Uterus (tissue), 3 donors: ENCODE measurements at regions not wholly inside any gene's neighbourhood (a gene's known extent, or its start where the extent isn't known, plus 50 kb on each side); places are given as distances from the start of the nearest gene placed in this dataset.

Source experiments
- DNase-seq, 2 donors: peaks; one replicate each; pipeline ENCODE4 v3.0.0-alpha.2; 2019 to 2020
- H3K27ac ChIP-seq, 2 donors: fragments of 200-600 bp; sonication (generic); 1 replicate in 1 of 2; 2 replicates in 1 of 2; pipeline ENCODE4 v1.5.1; 2016 to 2018
- H3K27me3 ChIP-seq, 2 donors: fragments of 200-600 bp; sonication (generic); one replicate each; pipeline ENCODE4 v1.5.1; 2018 to 2019; ENCODE audit warnings: control low read depth in 1 of 2
- H3K36me3 ChIP-seq, 2 donors: fragments of 200-600 bp; sonication (generic); one replicate each; pipeline ENCODE4 v1.5.1; 2019; ENCODE audit warnings: control low read depth in 1 of 2
- H3K4me1 ChIP-seq, 2 donors: fragments of 200-600 bp; sonication (generic); one replicate each; pipeline ENCODE4 v1.5.1; 2018 to 2019; ENCODE audit warnings: control low read depth in 1 of 2
- H3K4me3 ChIP-seq, 2 donors: fragments of 200-600 bp; sonication (generic); 1 replicate in 1 of 2; 2 replicates in 1 of 2; pipeline ENCODE4 v1.5.1; 2018 to 2019; ENCODE audit warnings: mild to moderate bottlenecking in 1 of 2
- H3K9me3 ChIP-seq, 2 donors: fragments of 200-600 bp; sonication (generic); one replicate each; pipeline ENCODE4 v1.5.1; 2019; ENCODE audit warnings: control low read depth in 1 of 2
- POLR2A ChIP-seq, 2 donors: fragments of 450-650 bp; IDR thresholded peaks; one replicate each; pipeline ENCODE4 v1.6.1; 2016; ENCODE audit warnings: antibody characterized with exemption in 2 of 2, mild to moderate bottlenecking in 1 of 2, moderate library complexity in 1 of 2
- intact Hi-C: fragments of 100-400 bp; cut with DNase I; formaldehyde crosslinking; loops from one replicate; pipeline ENCODE4 v1.15.1; 2023; ENCODE audit warnings: low total_unique reads
- TF ChIP-seq, protein P1 (sequence below), 4 experiments: fragments of 200-600 bp in 2 of 4; fragments of 450-650 bp in 2 of 4; sonication (generic) in 2 of 4; IDR thresholded peaks; one replicate each; pipeline ENCODE4 v1.5.1; 2016 to 2019; ENCODE audit warnings: antibody characterized with exemption in 4 of 4, mild to moderate bottlenecking in 2 of 4, moderate library complexity in 1 of 4
- donor health status: DM: yes; HTN: yes; CAD: no.

DNA sequence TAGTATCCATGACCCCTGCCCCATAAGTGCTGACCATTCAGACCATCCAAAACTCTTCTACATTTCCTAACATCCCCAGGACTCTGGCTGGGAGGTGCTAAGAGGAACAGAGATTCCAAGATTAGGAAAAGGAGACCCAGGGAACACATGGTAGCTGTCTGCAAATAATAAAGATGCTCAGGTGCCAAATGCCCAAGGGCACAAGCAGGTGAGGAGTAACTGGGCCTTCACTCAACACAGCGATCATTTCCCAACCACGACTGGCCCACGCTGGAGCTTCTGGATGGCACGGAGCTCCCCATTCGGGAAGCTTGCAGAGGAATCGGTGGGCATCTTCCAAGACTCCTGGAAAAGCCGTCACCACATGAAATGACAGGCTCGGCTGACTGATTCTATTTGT is 255.9 kb upstream of the SMIM21 start:
- H3K27me3 ChIP-seq, result no peaks in the 10 kb centered on the region
- no peak for DNase-seq

DNA sequence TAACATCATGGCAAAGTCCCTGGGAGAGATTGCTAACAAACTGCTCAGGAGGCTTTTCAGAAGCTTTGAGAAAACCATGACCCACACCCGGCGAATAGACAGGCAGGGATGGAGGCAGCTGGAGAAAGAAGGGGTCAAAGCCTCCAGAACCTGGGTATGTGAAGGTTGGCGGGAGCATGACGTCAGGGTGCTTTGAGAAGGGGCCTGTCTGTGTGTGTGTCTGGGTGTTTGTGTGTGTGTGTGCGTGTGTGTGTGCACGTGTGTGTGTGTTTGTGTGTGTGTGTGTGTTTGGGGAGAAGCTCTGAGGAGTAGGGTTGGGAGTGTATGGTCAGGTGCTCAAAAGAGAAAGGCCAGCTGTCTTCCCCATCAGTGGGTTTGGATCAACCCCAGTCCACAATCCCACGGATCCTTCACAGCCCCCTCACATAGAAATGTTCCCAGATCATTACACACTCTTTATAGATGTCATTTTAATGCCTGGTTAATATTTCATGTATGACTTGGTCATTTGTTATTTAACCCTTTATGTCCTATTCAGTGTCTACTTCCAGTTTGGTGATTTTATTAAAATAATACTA is 254.1 kb upstream of the SMIM21 start:
- no peak for DNase-seq
- intact Hi-C loops, result no loop called here
- H3K27me3 ChIP-seq, result no peaks in the 10 kb centered on the region
- TF ChIP-seq, protein P1, sequence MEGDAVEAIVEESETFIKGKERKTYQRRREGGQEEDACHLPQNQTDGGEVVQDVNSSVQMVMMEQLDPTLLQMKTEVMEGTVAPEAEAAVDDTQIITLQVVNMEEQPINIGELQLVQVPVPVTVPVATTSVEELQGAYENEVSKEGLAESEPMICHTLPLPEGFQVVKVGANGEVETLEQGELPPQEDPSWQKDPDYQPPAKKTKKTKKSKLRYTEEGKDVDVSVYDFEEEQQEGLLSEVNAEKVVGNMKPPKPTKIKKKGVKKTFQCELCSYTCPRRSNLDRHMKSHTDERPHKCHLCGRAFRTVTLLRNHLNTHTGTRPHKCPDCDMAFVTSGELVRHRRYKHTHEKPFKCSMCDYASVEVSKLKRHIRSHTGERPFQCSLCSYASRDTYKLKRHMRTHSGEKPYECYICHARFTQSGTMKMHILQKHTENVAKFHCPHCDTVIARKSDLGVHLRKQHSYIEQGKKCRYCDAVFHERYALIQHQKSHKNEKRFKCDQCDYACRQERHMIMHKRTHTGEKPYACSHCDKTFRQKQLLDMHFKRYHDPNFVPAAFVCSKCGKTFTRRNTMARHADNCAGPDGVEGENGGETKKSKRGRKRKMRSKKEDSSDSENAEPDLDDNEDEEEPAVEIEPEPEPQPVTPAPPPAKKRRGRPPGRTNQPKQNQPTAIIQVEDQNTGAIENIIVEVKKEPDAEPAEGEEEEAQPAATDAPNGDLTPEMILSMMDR (IDR thresholded peaks at IDR 0.05), result no peak
- no peak for TF ChIP-seq POLR2A (IDR thresholded peaks at IDR 0.05)
- H3K9me3 ChIP-seq, result no peaks in the 10 kb centered on the region
- no peaks in the 10 kb centered on the region for H3K36me3 ChIP-seq
- H3K4me1 ChIP-seq, result no peaks in the 10 kb centered on the region
- H3K4me3 ChIP-seq, result no peak overlapping the region
- no peak overlapping the region for H3K27ac ChIP-seq

More for the DNA sequence above, 255.9 kb upstream of the SMIM21 start:
- Histone ChIP-seq H3K36me3 (no peaks in the 10 kb centered on the region), H3K4me1 (no peaks in the 10 kb centered on the region), H3K4me3 (no peak overlapping the region), H3K9me3 (no peaks in the 10 kb centered on the region), H3K27ac (no peak overlapping the region)
- intact Hi-C loops, result no loop called here
- TF ChIP-seq POLR2A (IDR thresholded peaks at IDR 0.05), result no peak
- TF ChIP-seq, protein P1 (IDR thresholded peaks at IDR 0.05), result no peak

DNA sequence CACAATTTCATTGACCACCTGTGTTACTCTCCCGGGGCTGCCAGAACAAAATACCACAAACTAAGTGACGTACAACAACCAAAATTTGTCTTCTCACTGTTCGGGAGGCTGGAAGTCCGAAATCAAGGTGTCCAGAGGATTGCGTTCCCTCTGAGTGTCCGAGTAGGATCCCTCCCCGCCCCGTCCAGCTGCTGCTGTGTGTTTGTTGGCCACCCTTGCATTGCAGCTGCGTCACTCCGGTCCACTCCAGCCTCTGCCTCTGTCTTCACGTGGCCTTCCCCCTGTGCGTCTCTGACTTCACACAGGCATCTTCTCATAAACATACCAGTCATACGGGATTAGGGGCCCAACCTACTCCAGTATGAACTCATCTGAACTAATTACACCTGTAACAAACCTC is 251.8 kb upstream of the SMIM21 start:
- H3K36me3 ChIP-seq, result no peaks in the 10 kb centered on the region
- no peaks in the 10 kb centered on the region for H3K4me1 ChIP-seq
- DNase-seq, result peak in 1 of 2 donors; percentile 44
- H3K4me3 ChIP-seq, result no peak overlapping the region
- H3K27me3 ChIP-seq, result no peaks in the 10 kb centered on the region
- no peak for TF ChIP-seq POLR2A (IDR thresholded peaks at IDR 0.05)
- TF ChIP-seq, protein P1 (IDR thresholded peaks at IDR 0.05), result no peak
- H3K27ac ChIP-seq, result no peak overlapping the region
- no peaks in the 10 kb centered on the region for H3K9me3 ChIP-seq
- intact Hi-C loops, result no loop called here

DNA sequence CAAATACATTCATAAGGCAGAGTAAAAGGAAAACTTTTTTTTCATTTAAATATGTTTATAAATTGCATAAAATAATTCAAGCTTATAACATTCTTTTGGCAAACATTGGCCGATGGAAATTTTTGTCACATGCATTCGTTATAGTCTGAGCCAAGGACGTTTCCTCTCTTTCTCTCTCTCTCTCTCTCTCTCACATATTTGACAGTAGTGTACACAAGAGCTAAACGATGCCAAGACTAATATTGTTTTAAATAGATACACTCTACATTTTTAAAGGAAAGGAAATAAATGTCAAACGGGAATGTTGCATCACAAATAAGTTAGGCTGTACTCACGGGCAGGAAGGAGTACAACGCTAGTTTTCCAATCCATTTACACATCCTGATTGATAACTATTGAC is 251.1 kb upstream of the SMIM21 start:
- H3K9me3 ChIP-seq, result no peaks in the 10 kb centered on the region

DNA sequence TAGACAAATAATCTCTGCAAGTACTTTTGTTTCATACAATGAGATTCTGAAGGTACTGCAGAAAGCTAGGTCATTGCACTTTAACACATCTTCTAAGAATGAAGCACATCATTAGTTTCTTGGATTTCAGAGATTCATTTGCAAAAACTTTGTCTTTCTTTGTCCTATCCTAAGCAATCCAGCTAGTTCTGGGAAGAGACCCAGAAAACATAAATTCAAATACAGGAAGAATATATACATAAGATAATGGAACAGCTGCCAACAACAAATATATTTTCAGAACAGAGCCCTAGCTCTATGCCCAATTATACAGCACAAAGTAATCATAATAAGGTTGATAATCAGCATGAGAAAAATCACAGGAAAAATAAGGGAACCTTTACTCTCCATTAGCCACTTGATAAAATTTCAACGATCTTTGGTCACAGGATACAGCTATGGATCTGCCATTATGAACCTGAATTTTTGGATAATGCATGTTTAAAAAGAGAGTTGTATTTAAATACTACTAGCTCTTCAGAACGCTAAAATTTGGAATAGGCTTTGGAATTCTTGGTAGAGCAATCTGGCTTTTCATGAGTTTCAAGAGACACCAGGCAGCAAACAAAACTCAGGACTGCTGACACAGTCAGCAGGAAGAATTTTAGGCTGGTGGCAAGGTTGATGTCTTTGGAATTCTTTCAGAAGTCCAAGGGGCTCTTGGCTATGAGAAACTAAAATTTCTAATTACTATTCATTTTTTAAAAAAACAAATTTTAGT is 250.4 kb upstream of the SMIM21 start:
- TF ChIP-seq POLR2A (IDR thresholded peaks at IDR 0.05), result no peak
- TF ChIP-seq, protein P1 (IDR thresholded peaks at IDR 0.05), result no peak
- H3K4me3 ChIP-seq, result no peak overlapping the region
- no peaks in the 10 kb centered on the region for H3K36me3 ChIP-seq
- no peak overlapping the region for H3K27ac ChIP-seq
- DNase-seq, result no peak
- intact Hi-C loops, result no loop called here
- H3K27me3 ChIP-seq, result no peaks in the 10 kb centered on the region
- no peaks in the 10 kb centered on the region for H3K4me1 ChIP-seq
- no peaks in the 10 kb centered on the region for H3K9me3 ChIP-seq

More for the DNA sequence above, 251.1 kb upstream of the SMIM21 start:
- H3K27me3 ChIP-seq, result no peaks in the 10 kb centered on the region
- DNase-seq, result no peak
- H3K36me3 ChIP-seq, result no peaks in the 10 kb centered on the region
- no peak overlapping the region for H3K4me3 ChIP-seq
- TF ChIP-seq POLR2A (IDR thresholded peaks at IDR 0.05), result no peak
- TF ChIP-seq, protein P1 (IDR thresholded peaks at IDR 0.05), result no peak
- H3K27ac ChIP-seq, result no peak overlapping the region
- no peaks in the 10 kb centered on the region for H3K4me1 ChIP-seq
- intact Hi-C loops, result no loop called here
